ENCODE measurements at regions not wholly inside any gene's neighbourhood (a gene's known extent, or its start where the extent isn't known, plus 50 kb on each side); places are given as distances from the start of the nearest gene placed in this dataset.
"Not testable (repeated sequence)": the region's sequence is repeated elsewhere in the genome, so short reads cannot be mapped to it uniquely, and the experiment has no call there.

DNA sequence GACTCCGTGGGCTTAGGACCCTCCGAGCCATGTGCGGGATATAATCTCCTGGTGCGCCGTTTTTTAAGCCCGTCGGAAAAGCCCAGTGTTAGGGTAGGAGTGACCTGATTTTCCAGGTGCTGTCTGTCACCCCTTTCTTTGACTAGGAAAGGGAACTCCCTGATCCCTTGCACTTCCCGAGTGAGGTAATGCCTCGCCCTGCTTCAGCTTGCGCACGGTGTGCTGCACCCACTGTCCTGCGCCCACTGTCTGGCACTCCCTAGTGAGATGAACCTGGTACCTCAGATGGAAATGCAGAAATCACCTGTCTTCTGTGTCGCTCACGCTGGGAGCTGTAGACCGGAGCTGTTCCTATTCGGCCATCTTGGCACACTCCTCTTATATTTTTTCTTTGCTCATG, 95.1 kb upstream of the FRMD4B start:
- DNase-seq = not testable (repeated sequence)

DNA sequence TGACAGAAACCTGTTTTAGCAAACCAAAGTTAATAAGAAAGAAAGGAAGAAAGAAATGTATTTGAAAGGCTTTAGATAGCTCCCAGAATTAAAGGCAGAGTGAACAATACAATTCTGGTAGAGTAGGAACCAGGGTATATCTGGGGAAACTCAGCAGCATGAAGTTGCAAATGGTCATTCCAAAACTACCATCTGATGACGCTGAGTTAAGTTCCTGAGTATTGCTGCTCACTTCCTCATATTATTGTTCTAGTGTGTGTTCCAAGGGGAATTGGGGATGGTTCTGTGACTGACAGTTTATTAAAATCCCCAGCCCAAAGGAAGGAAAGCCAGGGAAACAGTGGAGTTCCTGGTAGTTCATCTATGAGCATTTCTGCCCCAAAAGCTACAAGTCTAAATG, 88.3 kb upstream of the FRMD4B start:
- no peak for DNase-seq

DNA sequence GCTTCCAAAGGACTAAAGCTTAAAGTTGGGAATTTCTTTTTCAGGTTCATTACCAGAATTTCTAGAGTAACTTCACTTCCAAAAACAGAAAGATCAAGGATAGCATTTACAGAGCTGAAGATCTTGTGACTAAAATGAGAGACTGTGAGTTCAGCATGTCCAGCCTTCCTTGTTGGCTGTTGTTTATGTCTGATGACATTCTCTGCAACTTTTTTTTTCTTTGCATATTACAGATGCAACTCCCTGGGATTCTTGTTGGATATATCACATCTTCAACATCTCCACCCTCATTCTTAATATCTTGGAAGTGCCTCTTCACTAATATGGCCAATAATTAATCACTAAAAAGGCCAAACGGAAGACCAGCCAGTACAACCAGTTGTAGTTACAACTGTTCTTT, 86.2 kb upstream of the FRMD4B start:
- no peak for DNase-seq

DNA sequence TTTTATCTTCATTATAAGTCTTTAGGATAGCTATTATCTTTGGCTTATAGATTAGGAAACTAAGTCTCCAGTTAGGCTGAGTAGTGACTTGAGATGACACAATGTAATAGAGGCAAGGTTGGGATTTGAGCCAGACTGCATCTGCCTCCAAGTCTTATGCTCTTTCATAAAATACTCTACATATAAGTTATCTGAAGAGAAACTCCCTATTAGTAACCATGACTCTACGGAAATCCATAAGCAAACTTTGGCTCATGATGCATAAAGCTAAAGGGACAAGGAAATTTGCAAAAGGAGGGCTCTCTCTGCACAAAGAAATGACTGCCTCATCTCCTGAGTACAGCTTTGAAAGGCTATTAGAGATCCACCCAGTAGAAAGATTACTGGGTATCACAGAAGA, 77.6 kb upstream of the FRMD4B start:
- no peak for DNase-seq

DNA sequence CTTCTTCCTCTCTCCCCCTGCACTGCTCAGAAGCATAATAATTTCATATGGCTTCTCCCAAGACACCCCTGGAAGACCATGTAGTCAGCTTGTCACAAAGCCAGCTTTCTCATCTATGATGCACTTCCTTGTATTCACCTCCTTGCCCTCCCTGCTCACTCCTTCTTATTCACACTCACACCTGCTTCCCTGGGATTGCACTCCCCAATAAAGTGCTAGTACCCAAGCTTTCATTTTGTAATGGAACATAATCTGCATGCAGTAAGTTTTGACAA, 76.9 kb upstream of the FRMD4B start:
- no peak for DNase-seq

DNA sequence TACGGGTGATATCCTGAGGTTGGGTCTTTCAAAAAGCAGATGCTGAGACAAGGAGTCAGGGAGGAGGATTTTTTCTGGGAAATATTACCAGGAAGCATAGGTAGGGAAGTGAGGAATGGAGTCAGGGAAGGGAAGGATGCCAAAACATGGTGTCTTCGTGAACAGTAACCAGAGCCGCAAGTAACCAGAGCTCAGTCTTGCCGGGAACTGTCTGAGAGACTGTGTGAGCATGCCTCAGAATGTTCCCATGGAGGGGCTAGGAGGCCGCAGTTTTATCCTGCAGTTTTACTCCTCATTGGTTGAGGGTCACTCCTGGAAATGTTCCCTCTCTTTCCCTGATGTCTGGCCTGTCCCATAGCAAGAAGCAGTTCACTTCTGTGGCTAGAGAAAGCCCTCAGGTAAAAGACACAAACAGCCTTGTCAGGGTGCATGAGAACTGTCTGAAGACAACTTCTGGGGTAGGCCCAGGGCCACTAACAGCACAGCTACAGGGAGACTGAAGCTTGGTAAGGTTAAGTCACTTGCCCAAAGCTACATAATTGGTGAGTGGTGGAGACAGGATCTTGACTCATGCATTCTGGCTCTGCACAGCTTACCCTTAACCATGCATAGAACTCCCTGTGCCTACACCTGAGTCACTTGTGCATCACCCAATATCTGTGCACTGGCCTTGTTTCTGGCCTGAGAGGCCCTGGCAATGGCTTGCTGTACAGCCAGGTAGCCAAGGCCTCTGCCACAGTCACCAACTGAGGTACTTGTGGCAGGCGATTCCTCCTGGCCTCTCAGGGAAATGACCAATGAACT, 76.3 kb upstream of the FRMD4B start:
- DNase-seq = no peak

DNA sequence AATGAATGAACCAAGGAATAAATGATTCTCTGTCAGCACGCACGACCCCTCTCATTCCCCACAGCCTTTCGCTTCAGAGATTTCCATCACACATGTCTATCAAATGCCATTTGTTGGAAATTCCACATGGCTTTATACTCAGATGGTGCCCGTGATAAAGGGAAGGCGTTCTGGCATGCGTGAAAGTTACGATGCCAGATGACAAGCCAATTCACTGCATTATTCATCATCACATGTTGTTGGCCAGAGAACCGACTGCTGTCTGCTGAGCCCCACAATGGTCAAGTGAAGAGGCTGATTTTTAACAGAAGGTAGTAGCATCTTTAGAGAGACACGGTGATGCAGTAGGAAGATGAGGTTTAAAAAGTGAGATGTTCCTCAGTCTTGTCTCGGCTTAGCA, 74.1 kb upstream of the FRMD4B start:
- no peak for DNase-seq

DNA sequence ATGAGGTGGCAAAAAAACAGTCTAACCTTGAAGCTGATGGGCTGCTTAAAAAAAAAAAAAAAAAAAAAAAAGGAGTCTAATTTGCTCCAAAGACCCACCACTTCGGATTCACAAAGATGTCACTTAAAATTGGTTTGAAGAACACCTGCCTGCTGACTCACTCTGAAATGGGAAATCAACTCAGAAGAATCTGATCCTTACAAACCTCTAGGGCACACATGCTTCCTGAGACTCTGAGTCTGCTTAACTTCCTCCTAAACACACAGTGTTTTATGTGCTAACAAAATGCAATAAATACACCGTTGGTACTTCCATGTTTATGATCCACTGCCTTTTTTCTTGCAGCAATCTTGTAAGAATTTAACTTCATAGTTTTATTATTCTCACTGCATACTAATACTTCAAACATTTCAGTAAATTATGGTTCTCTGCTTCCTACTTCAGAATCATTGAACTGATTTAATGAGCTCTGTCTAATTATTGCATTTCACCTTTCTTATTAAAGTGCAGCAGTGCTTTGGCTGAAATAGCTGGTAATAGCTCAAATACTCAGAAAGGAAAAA, 73.0 kb upstream of the FRMD4B start:
- no peak for DNase-seq

DNA sequence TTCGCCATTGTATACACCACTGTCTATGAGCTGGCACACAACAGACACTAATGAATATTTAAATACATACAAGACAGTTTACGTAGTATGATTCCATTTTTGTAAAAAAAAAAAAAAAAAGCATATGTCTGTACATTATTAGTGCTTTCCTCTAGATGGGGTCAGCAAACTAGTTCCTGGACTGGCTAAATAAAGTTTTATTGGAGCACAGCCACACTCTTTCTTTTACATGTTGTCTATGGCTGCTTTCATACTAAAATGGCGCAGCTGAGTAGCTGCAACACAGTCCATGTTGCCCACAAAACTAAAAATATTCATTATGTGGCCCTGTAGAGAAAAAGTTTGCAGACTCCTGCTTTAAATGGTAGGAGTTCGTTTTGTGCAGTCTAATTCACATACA, 70.7 kb upstream of the FRMD4B start:
- DNase-seq = no peak

DNA sequence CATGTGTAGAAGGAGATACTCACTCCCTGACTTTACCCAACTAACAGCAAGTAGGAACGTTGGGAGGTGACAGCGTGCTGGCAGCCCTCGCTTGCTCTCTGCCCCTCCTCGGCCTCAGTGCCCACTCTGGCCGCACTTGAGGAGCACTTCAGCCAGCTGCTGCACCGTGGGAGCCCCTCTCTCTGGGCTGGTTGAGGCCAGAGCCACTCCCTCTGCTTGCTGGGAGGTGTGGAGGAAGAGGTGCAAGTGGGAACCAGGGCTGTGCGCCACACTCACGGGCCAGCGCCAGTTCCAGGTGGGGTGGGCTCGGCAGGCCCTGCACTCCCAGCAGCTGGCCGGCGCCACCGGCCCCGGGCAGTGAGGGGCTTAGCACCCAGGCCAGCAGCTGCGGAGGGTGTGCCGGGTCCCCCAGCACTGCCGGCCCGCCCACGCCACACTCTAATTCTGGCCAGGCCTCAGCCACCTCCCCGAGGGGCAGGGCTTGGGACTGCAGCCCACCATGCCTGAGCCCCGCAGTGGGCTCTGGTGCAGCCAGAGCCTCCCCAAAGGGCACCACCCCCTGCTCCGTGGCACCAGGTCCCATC, 68.4 kb upstream of the FRMD4B start:
- DNase-seq = no peak

DNA sequence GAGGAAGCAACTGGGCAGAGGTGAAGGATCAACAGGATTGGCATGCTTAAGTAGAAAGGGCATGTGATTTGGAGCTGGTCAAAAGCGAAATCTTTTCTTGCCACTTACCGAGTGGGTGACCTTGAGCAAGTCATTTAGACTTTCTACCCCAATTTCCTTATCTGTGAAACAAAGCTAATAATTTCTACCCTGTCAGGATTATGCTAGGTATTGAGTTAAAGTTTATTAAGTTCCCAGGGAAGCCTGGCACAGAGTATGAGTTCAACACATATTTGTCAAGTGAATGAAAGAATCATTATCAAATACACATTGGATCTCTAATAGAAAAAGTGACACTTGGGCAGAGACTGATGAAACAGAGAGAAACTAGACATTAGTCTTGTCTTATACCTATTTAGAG, 66.4 kb upstream of the FRMD4B start:
- no peak for DNase-seq

DNA sequence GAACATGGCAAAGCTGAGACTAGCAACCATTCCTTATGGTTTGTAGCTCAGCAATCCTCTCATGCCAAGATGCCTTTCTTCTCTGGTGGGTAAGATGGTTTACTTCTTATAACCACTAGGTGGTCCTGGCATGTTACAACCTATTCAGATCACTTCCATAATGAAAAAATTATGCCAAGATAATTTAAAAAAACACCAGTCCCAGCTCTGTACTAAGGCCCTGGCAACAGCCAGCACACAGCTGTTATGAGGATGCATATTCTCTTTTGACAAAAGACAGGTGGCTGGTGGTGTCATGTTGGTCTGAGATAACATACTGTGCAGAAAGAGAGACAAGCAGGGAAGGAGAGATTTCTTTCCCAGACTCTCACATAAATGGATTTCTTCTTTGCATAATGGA, 65.7 kb upstream of the FRMD4B start:
- DNase-seq = no peak

DNA sequence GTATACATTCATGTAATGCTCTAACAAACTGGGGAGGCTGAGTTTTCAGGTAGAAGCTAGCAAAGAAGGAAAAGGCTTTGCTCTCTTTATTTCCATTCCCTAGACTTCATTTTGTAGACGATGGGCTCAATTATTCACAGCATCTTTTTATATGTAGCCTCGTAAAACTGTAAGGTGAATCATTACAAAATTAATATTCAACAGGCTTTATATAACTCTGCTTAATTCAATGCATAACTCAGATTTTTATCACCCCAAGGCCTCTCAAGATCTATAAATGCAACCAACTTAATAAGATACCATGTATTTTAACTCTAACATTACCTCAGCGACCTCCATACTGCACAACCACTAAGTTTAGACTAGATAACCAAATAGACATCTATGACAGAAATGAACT, 63.0 kb upstream of the FRMD4B start:
- no peak for DNase-seq

DNA sequence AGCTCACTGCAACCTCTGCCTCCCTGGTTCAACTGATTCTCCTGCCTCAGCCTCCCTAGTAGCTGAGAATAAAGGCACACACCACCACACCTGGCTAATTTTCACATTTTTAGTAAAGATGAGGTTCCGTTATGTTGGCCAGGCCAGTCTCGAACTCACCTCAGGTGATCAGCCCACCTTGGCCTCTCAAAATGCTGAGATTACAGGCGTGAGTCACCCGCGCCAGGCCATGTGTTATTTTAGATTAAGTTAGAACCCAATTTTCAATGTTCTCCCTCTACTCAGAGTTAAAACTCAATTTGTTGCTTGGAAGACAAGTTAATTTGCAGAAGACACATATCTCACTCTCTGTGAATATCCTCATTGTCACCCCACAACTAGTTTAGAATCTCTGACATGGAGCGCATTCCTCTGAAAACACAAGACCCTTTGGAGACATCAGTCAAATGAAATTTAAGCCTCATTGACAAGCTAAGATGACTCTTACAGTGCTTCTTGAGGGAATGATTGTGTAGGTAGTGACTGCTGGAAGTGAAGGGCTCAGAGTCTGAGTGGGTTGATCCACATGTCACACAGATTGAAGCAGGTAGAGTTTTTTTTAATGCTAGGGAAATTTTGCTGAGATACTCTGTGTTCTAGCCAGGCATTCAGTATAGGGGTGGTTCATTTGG, 60.6 kb upstream of the FRMD4B start:
- no peak for DNase-seq

DNA sequence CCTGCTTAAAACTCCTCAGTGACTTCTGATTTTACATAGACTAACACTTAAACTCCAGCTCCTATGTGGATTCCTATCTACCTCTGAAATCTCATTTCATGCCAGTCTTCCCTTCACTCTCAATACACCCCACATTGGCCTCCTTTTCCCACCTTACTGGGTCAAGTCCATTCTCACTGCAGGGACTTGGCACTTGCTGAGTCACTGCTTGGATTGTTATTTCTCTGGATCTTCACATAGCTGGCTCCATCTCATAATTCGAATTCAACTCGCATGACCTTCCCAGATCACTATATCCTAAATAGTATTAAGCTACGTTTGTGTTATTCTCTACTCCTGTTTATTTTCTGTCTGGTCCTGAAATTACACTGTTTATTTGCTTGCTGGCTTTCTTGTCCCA, 59.6 kb upstream of the FRMD4B start:
- no peak for DNase-seq

DNA sequence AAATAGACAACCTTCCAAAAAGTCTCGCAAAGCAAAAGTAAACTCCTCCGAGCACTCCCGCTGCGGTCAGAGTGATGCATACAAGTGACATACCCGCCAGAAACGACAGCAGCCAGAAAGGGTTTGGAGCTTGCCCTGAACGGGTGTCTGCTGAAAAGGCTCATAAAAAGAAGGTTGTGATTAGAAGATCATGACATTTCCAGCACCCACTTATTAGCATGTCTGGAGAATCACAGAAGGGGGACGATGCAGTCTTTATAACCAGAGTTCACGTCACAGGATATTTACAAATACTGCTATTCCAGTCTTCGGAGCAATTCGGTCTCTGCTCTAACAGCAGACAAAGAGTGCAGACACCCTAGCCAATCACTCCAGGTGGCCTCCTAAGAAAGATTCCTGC, 59.1 kb upstream of the FRMD4B start:
- DNase-seq = no peak

DNA sequence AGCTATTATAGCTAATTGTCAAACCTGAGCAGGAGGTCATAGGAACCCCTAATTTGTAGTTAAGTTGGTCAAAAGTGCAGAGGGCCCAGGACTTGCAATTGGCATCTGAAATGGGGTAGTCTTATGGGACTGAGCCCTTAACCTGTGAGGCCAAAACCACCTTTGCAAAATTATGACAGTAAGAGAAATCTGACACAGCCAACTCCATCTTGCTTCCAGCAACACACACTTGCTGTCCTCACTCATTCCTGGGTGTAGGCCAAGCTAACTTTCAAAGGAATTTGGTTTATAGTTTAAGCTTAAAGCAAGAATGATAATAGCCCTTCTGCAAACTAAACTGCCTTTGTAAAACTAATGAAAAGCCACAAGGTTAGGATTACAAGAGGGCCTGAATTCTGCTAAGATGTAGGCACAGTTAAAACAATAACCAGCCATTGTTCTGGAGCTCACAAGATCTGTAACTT, 57.6 kb upstream of the FRMD4B start:
- DNase-seq = no peak

DNA sequence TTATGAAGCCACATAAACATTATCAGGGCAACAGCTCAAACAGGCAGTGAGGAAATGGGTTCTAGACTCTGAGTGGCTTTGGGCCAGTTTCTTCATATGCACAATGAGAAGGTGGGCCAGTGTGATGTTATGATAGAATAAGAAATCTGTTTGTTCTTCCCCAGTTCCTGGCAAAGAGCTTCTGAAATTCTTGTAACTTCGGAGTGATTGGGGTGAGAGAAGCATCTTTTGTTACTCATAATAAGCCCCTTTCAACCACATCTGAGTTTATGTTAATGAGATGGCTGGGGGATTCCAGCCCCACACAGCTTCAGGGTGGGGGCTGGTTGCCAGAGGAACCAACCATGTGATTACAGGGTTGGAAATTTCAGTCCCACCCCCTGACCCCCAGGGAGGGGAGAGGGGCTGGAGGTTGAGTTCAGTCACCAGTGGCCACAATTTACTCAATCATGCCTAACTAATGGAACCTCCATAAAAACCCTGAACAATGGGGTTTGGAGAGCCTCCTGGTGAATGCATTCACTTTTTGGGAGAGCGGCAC, 57.0 kb upstream of the FRMD4B start:
- DNase-seq = no peak

DNA sequence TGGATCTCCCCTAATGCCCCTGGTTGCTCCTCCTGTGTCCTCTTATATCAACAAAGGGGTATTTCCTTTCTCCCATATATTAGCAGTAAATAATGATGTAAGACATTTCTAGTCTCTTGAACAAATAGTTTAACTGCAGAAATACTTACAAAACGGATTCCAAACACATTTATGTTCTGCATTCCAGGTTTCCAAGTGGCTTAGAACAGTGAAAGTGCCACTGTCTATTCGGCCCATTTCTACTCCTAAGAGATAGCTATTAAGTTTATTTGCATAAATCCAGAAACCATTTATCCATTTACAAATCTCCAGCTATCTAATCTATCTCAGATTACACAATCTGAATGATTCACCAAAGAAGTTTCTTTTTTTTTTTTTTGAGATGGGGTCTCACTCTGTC, 55.8 kb upstream of the FRMD4B start:
- no peak for DNase-seq

DNA sequence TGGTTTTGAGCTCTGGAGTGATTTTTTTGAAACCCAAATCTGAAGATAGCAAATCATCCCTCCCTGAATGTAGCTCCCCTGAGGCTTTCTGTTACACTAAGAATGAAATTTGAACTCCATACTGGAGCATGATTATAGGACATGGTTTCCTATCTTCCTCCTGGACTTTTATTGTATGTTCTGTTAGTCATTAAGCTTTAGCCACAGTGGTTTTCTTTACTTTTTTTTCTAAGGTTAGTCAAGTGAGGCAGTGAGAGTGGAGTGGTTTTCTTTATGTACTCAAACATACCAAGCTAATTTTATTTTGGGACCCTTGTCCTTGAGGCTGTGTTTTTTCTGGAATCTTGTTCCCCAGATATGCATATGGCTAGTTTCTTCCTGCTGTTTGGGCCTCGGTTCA, 55.2 kb upstream of the FRMD4B start:
- no peak for DNase-seq

DNA sequence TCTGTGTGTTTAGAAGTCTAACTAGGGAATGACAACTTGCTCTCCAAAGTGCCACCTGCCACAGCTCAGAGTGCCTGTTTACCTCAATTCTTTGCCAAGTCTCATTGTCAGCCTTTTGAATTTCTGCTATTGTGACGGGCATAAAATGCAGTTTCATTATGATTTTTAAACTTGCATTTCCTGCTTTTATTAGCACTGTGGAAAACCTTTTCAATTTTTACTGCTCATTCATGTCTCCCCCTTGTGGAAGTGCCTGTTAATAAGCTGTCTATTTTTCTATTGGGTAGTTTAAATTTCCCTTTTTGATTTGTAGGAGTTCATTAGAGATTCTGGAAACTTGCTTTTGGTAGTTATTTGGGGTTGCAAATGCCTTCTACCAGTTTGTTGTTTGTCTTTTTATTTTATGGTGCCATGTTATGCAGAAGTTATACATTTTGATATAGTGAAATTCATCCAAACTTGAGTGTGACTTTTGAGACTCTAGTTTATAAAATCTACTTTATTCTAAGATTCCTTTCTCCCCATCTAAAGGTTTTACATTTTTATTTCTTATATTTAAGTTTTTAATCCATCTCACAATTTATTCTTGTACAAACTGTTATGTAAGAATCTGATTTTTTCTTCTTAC, 53.9 kb upstream of the FRMD4B start:
- no peak for DNase-seq

DNA sequence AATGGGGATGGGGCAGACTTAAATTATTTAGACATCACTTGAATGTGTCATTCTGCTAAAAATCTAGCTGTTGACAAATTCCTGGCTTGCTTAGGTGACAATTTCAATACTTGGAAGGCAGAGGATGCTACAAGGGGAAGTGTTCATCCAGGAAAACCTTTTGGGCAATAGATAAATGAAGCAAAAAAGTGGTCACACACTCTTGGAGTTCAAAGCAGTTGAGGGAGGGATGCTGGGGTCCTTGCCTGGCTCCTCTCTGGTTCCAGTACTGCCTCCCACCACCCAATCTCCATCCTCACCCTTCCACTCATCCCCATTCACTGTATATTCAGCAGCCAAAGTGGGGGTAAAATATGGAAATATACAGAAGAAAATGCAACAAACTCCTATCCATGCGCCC, 52.6 kb upstream of the FRMD4B start:
- DNase-seq = no peak

All from NCI-H774 (cell line).